ENCODE measurements at regions not wholly inside any gene's neighbourhood (a gene's known extent, or its start where the extent isn't known, plus 50 kb on each side); places are given as distances from the start of the nearest gene placed in this dataset.

DNA sequence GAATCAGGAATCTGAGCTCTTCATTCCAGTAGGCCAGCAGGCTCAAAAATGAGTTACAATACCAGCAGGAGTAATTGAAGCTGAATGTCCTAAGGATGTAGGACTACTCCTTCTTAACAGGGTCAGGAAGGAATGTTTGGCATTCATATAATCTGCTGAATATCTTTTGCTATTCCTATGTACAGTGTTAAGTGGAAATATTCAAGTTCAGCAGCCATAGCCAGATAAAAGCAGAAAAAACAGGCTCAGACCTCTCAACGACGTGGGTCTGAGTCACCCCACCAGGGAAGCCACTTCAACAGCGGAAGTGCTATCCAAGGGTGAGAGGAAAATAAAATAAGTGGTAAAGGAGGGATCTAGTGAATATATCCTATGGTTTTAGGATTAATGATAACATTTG lies 577.0 kb downstream of the SPOCK3 start:
- Histone ChIP-seq H3K4me3 (ENCODE audit: low read length) (no peak overlapping the region), H3K9ac (ENCODE audit: extremely low read depth, low read length, poor library complexity, severe bottlenecking) (no peak overlapping the region), H3K36me3 (ENCODE audit: control insufficient read depth, insufficient read depth, low read length) (no peaks in the 10 kb centered on the region), H3K9me3 (ENCODE audit: control insufficient read depth, low read length) (no peaks in the 10 kb centered on the region), H3K27ac (ENCODE audit: low read depth, low read length) (no peak overlapping the region), H3K4me1 (ENCODE audit: control insufficient read depth, insufficient read depth, low read length) (no peaks in the 10 kb centered on the region), H3K27me3 (ENCODE audit: control insufficient read depth, insufficient read depth, low read length, poor library complexity, severe bottlenecking) (no peaks in the 10 kb centered on the region)
- 82 to 92% methylated on average over 3 of the region's 3 CpGs for WGBS, 2 experiments (ENCODE audit: insufficient coverage in 1 of 2, insufficient read length in 1 of 2)
- TF ChIP-seq, protein P1, sequence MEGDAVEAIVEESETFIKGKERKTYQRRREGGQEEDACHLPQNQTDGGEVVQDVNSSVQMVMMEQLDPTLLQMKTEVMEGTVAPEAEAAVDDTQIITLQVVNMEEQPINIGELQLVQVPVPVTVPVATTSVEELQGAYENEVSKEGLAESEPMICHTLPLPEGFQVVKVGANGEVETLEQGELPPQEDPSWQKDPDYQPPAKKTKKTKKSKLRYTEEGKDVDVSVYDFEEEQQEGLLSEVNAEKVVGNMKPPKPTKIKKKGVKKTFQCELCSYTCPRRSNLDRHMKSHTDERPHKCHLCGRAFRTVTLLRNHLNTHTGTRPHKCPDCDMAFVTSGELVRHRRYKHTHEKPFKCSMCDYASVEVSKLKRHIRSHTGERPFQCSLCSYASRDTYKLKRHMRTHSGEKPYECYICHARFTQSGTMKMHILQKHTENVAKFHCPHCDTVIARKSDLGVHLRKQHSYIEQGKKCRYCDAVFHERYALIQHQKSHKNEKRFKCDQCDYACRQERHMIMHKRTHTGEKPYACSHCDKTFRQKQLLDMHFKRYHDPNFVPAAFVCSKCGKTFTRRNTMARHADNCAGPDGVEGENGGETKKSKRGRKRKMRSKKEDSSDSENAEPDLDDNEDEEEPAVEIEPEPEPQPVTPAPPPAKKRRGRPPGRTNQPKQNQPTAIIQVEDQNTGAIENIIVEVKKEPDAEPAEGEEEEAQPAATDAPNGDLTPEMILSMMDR (conservative IDR thresholded peaks at IDR 0.05) = no peak
- Mint-ChIP-seq H3K27me3 (ENCODE audit: insufficient read depth) (no peaks in the 10 kb centered on the region), H3K9me3 (no peaks in the 10 kb centered on the region), H3K36me3 (ENCODE audit: low read depth) (no peaks in the 10 kb centered on the region), H3K4me3 (no peak overlapping the region), H3K4me1 (peaks cover 4% of the 10 kb centered on the region), H3K27ac (no peak overlapping the region)
- DNase-seq = no peak

DNA sequence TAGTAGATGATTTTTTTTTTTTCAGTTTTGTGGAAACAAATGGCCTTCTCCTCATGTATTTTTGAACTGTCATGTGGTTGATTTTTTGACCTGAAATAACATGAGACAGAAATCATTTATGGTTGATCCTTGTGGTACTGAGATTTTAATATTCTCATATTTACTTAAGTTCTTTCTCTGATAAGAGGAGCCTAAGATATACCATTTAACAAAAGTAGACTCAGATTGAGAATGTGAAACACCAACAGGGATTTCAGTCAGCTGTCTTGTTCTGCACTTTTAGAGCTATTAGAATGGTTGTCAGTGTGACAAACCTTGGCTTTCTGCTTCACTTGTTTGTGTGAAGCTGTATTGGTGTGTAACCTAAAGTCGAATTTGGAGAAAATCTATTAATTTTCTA lies 575.7 kb downstream of the SPOCK3 start:
- H3K27ac ChIP-seq (ENCODE audit: low read depth, low read length) = no peak overlapping the region
- Mint-ChIP-seq H3K27ac (no peak overlapping the region), H3K27me3 (ENCODE audit: insufficient read depth) (no peaks in the 10 kb centered on the region), H3K9me3 (no peaks in the 10 kb centered on the region), H3K36me3 (ENCODE audit: low read depth) (no peaks in the 10 kb centered on the region), H3K4me3 (no peak overlapping the region), H3K4me1 (peaks cover 9% of the 10 kb centered on the region)
- no CpG with 5 or more reads among the region's 1 CpG for WGBS, 2 experiments (ENCODE audit: insufficient coverage in 1 of 2, insufficient read length in 1 of 2)
- H3K4me3 ChIP-seq (ENCODE audit: low read length) = no peak overlapping the region
- no peak overlapping the region for H3K9ac ChIP-seq (ENCODE audit: extremely low read depth, low read length, poor library complexity, severe bottlenecking)
- TF ChIP-seq, protein P1 (conservative IDR thresholded peaks at IDR 0.05) = no peak
- H3K4me1 ChIP-seq (ENCODE audit: control insufficient read depth, insufficient read depth, low read length) = no peaks in the 10 kb centered on the region
- H3K36me3 ChIP-seq (ENCODE audit: control insufficient read depth, insufficient read depth, low read length) = no peaks in the 10 kb centered on the region
- H3K27me3 ChIP-seq (ENCODE audit: control insufficient read depth, insufficient read depth, low read length, poor library complexity, severe bottlenecking) = no peaks in the 10 kb centered on the region
- DNase-seq = no peak
- no peaks in the 10 kb centered on the region for H3K9me3 ChIP-seq (ENCODE audit: control insufficient read depth, low read length)

DNA sequence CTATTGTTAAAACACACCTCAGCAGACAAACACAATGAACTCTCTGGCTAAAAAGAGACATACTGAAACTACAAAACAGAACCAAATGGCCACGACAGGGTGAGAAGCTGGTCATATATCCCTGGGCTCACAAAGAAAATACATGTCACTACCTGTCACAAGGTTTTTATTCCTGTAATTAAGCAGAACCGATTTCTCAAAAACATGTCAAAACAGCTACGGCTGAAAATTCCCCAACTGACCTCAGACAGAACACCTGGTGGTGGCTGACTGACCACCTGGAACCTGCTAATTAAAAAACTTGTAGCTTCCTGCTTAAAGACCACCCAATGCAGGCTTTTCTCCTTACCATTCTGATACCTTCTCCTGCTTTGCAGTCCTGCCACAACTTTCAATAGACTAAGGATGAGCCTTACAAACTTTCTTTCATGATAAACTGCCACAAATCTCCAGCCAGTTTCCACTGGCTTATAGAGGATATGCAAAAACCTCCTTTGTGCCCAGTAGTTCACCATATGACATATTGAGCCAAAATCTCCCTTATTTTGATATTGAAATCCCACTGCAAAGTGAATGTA lies 571.9 kb downstream of the SPOCK3 start:
- Mint-ChIP-seq H3K27ac (peak overlapping the region; percentile 24), H3K27me3 (ENCODE audit: insufficient read depth) (no peaks in the 10 kb centered on the region), H3K4me1 (peaks cover 9% of the 10 kb centered on the region), H3K36me3 (ENCODE audit: low read depth) (no peaks in the 10 kb centered on the region), H3K4me3 (no peak overlapping the region), H3K9me3 (no peaks in the 10 kb centered on the region)
- TF ChIP-seq, protein P1 (conservative IDR thresholded peaks at IDR 0.05) = no peak
- H3K27ac ChIP-seq (ENCODE audit: low read depth, low read length) = no peak overlapping the region
- H3K27me3 ChIP-seq (ENCODE audit: control insufficient read depth, insufficient read depth, low read length, poor library complexity, severe bottlenecking) = no peaks in the 10 kb centered on the region
- H3K4me1 ChIP-seq (ENCODE audit: control insufficient read depth, insufficient read depth, low read length) = no peaks in the 10 kb centered on the region
- H3K9ac ChIP-seq (ENCODE audit: extremely low read depth, low read length, poor library complexity, severe bottlenecking) = no peak overlapping the region
- no peaks in the 10 kb centered on the region for H3K36me3 ChIP-seq (ENCODE audit: control insufficient read depth, insufficient read depth, low read length)
- WGBS, 2 experiments (ENCODE audit: insufficient coverage in 1 of 2, insufficient read length in 1 of 2) = 46 to 68% methylated on average over 2 to 3 of the region's 3 CpGs
- DNase-seq = no peak
- H3K9me3 ChIP-seq (ENCODE audit: control insufficient read depth, low read length) = no peaks in the 10 kb centered on the region
- no peak overlapping the region for H3K4me3 ChIP-seq (ENCODE audit: low read length)

Data from endodermal cell (in vitro differentiated cells).